SKM-1 (cell line): ENCODE measurements at regions not wholly inside any gene's neighbourhood (a gene's known extent, or its start where the extent isn't known, plus 50 kb on each side); places are given as distances from the start of the nearest gene placed in this dataset.
"Not testable (repeated sequence)": the region's sequence is repeated elsewhere in the genome, so short reads cannot be mapped to it uniquely, and the experiment has no call there.

ENCODE experiments used
- DNase-seq: peaks from one replicate; lab custom pipeline; 2025; ENCODE audit not compliant: unreplicated experiment; lab: John Stamatoyannopoulos, UW

GRCh38 chr10:84845628-84846261 lies 517.4 kb downstream of the CCSER2 start:
- no peak for DNase-seq

- DNase-seq, result no peak
Observed at GRCh38 chr10:84846658-84847316, 518.4 kb downstream of the CCSER2 start.

- no peak for DNase-seq
Observed at GRCh38 chr10:84848967-84849366, 520.6 kb downstream of the CCSER2 start.

- DNase-seq, result no peak
Observed at GRCh38 chr10:84850826-84851225, 522.4 kb downstream of the CCSER2 start.

GRCh38 chr10:84854439-84854838 lies 526.0 kb downstream of the CCSER2 start:
- DNase-seq, result no peak

GRCh38 chr10:84860855-84861254 lies 532.5 kb downstream of the CCSER2 start:
- DNase-seq, result no peak

- no peak for DNase-seq
Observed at GRCh38 chr10:84862551-84862950, 534.2 kb downstream of the CCSER2 start.

GRCh38 chr10:84863675-84864074 lies 535.3 kb downstream of the CCSER2 start:
- DNase-seq, result no peak

GRCh38 chr10:84876116-84876999 lies 548.0 kb downstream of the CCSER2 start:
- no peak for DNase-seq

GRCh38 chr10:84879991-84880390 lies 551.6 kb downstream of the CCSER2 start:
- DNase-seq, result no peak

GRCh38 chr10:84881696-84882095 lies 553.3 kb downstream of the CCSER2 start:
- DNase-seq, result not testable (repeated sequence)

GRCh38 chr10:84890706-84891105 lies 562.3 kb downstream of the CCSER2 start:
- no peak for DNase-seq

GRCh38 chr10:84891631-84892030 lies 563.2 kb downstream of the CCSER2 start:
- DNase-seq, result no peak

- no peak for DNase-seq
Observed at GRCh38 chr10:84895541-84895940, 567.2 kb downstream of the CCSER2 start.

GRCh38 chr10:84896909-84897308 lies 568.5 kb downstream of the CCSER2 start:
- DNase-seq, result no peak

GRCh38 chr10:84899268-84899667 lies 570.9 kb downstream of the CCSER2 start:
- no peak for DNase-seq

GRCh38 chr10:84900141-84900540 lies 571.8 kb downstream of the CCSER2 start:
- DNase-seq, result no peak

GRCh38 chr10:84901885-84902284 lies 573.5 kb downstream of the CCSER2 start:
- DNase-seq, result no peak

- DNase-seq, result no peak
Observed at GRCh38 chr10:84902553-84902952, 574.2 kb downstream of the CCSER2 start.

GRCh38 chr10:84903320-84903719 lies 574.9 kb downstream of the CCSER2 start:
- DNase-seq, result no peak

GRCh38 chr10:84907461-84908009 lies 579.1 kb downstream of the CCSER2 start:
- no peak for DNase-seq

GRCh38 chr10:84908491-84908890 lies 580.1 kb downstream of the CCSER2 start:
- no peak for DNase-seq
